Esophagus squamous epithelium (tissue), 4 donors: ENCODE measurements at regions not wholly inside any gene's neighbourhood (a gene's known extent, or its start where the extent isn't known, plus 50 kb on each side); places are given as distances from the start of the nearest gene placed in this dataset.

Source experiments
- POLR2A ChIP-seq, 4 donors: fragments of 450-650 bp; IDR thresholded peaks; one replicate each; pipeline ENCODE4 v1.6.1; 2017; ENCODE audit warnings: antibody characterized with exemption in 4 of 4, mild to moderate bottlenecking in 4 of 4, moderate library complexity in 3 of 4
- TF ChIP-seq, protein P1 (sequence below), 6 experiments: fragments of 450-650 bp in 4 of 6; fragments of 200-600 bp in 2 of 6; sonication (generic) in 2 of 6; IDR thresholded peaks; one replicate each; pipeline ENCODE4 v1.5.1; 2016 to 2019; ENCODE audit warnings: antibody characterized with exemption in 6 of 6, mild to moderate bottlenecking in 4 of 6, moderate library complexity in 4 of 6

DNA sequence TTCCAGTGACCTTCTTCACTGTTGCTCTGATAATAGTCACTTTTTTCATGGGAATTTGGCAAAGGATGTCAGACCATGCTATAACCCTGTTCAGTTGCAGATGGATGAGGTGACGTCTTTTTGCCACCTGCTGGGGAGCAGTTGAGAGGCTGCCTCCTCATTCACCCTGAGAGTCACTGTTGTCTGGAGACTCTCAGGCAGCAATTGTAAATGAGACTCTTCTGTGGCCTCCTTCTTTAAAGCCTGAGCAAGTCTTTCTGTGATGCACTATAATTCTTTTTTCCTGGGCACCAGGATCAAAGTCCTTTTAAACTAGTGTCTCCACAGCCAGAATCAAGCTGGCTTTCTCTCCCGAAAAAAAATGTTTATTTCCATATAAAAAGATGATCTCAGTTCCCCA is 345.1 kb downstream of the ARL4A start:
- TF ChIP-seq, protein P1, sequence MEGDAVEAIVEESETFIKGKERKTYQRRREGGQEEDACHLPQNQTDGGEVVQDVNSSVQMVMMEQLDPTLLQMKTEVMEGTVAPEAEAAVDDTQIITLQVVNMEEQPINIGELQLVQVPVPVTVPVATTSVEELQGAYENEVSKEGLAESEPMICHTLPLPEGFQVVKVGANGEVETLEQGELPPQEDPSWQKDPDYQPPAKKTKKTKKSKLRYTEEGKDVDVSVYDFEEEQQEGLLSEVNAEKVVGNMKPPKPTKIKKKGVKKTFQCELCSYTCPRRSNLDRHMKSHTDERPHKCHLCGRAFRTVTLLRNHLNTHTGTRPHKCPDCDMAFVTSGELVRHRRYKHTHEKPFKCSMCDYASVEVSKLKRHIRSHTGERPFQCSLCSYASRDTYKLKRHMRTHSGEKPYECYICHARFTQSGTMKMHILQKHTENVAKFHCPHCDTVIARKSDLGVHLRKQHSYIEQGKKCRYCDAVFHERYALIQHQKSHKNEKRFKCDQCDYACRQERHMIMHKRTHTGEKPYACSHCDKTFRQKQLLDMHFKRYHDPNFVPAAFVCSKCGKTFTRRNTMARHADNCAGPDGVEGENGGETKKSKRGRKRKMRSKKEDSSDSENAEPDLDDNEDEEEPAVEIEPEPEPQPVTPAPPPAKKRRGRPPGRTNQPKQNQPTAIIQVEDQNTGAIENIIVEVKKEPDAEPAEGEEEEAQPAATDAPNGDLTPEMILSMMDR (IDR thresholded peaks at IDR 0.05) = no peak
- no peak for TF ChIP-seq POLR2A (IDR thresholded peaks at IDR 0.05)
